ENCODE measurements at regions not wholly inside any gene's neighbourhood (a gene's known extent, or its start where the extent isn't known, plus 50 kb on each side); places are given as distances from the start of the nearest gene placed in this dataset.

DNA sequence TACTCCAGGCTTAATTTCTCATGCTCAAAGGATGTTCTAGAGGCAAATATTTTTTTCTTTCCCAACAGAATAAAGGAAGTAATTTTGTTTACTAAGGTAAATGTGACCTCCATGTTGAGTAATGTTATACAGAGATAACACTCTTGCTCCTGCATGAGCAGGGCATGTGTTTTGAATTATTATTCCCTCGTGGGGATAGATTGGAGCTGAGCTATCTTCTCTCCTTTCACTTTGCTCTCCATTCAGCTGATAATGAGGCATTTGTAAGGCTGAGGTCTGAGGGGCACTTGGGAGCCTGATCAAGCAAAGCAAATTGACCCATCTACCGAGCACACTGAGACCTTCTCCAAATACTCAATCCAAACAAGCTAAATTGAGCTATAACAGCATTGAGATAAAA lies 50.7 kb upstream of the GHITM start (continued):
- TF ChIP-seq CTCF (IDR thresholded peaks at IDR 0.05 in 2 of 3, conservative IDR thresholded peaks at IDR 0.05 in 1 of 3; ENCODE audit: borderline replicate concordance in 1 of 3, insufficient read depth in 1 of 3, low read depth in 2 of 3, low read length in 2 of 3) (no peak), SIN3A (IDR thresholded peaks at IDR 0.05; ENCODE audit: low read depth) (no peak), SRF (IDR thresholded peaks at IDR 0.05; ENCODE audit: low read depth) (no peak), EZH2 (IDR thresholded peaks at IDR 0.05) (no peak), SP1 (IDR thresholded peaks at IDR 0.05; ENCODE audit: low read depth) (no peak), YY1 (IDR thresholded peaks at IDR 0.05; ENCODE audit: extremely low read depth, insufficient replicate concordance, low read depth, low read length) (no peak), RAD21 (IDR thresholded peaks at IDR 0.05; ENCODE audit: low read depth) (no peak), MAX (IDR thresholded peaks at IDR 0.05) (no peak), FOSL1 (IDR thresholded peaks at IDR 0.05; ENCODE audit: low read depth) (no peak)

- DNase-seq (ENCODE audit: low read depth, low spot score) (no peak), ATAC-seq (no peak)
- Histone ChIP-seq H3K4me3 (replicated peaks in 1 of 2; ENCODE audit: low read depth in 1 of 2, low read length in 2 of 2) (no peak overlapping the region), H4K20me1 (ENCODE audit: insufficient read depth) (no peaks in the 10 kb centered on the region), H3K4me1 (ENCODE audit: control insufficient read depth in 1 of 2, insufficient read depth in 2 of 2, low read length in 2 of 2) (no peaks in the 10 kb centered on the region), H3K9me2 (ENCODE audit: insufficient read depth) (no peaks in the 10 kb centered on the region), H3K9me3 (ENCODE audit: control insufficient read depth in 1 of 2, insufficient read depth in 1 of 2, low read depth in 1 of 2, low read length in 2 of 2) (no peaks in the 10 kb centered on the region), H3K9ac (ENCODE audit: low read length) (no peak overlapping the region), H3K27ac (ENCODE audit: low read depth, low read length) (no peak overlapping the region), H2AFZ (ENCODE audit: low read depth, low read length, poor library complexity, severe bottlenecking) (no peak overlapping the region), H3K36me3 (ENCODE audit: control insufficient read depth in 1 of 2, insufficient read depth in 2 of 2, low read length in 2 of 2) (no peaks in the 10 kb centered on the region), H3K79me2 (ENCODE audit: insufficient read depth, low read length) (no peaks in the 10 kb centered on the region), H3K4me2 (ENCODE audit: low read length) (no peak overlapping the region), H3K27me3 (ENCODE audit: insufficient read depth, low read length) (peaks cover 11% of the 10 kb centered on the region; the same call in 1 of the 2 replicates)
- TF ChIP-seq EZH2 (IDR thresholded peaks at IDR 0.05): no peak
- RAD21 ChIA-PET (ENCODE audit: low non-redundant PET in 1 of 2, low total read pairs in 2 of 2, uncharacterized antibody in 2 of 2, unreplicated experiment in 2 of 2): no interaction called here
- intact Hi-C loops (cut with micrococcal nuclease): no loop called here
- BruUV-seq (replicated peaks): no TSS peak
- POLR2A ChIA-PET: interaction anchor here (0.5 kb wide), 1 partner anchor 8 kb away, joined by 3 read pairs; no protein-coding TSS in a partner anchor
- CTCF ChIA-PET: no interaction called here
Measured at GRCh38 chr10:84089162-84089561, 50.1 kb upstream of the GHITM start.

Data from HCT116 (cell line).